ENCODE measurements at regions not wholly inside any gene's neighbourhood (a gene's known extent, or its start where the extent isn't known, plus 50 kb on each side); places are given as distances from the start of the nearest gene placed in this dataset.

GRCh38 chr6:26258212-26258977 lies 106.6 kb upstream of the BTN3A2 start:
- 0 out of 2 replicates have a peak, but pooled peaks have one; percentile 31 for TF ChIP-seq CTCF (conservative IDR thresholded peaks at IDR 0.05; ENCODE audit: low read depth, low read length)
- Histone ChIP-seq H3K9ac (no peak overlapping the region), H3K4me2 (no peak overlapping the region), H3K4me1 (ENCODE audit: low read depth, poor library complexity, severe bottlenecking) (no peaks in the 10 kb centered on the region), H4K20me1 (ENCODE audit: insufficient read depth) (no peaks in the 10 kb centered on the region), H3K4me3 (IDR thresholded peaks at IDR 0.05; ENCODE audit: insufficient read depth, low read depth, low read length) (no peak overlapping the region), H3K27ac (no peak overlapping the region), H3K36me3 (ENCODE audit: insufficient read depth) (no peaks in the 10 kb centered on the region), H3K79me2 (ENCODE audit: insufficient read depth, low read depth) (no peaks in the 10 kb centered on the region), H3K27me3 (ENCODE audit: insufficient read depth, low read depth) (no peaks in the 10 kb centered on the region), H2AFZ (ENCODE audit: low read depth) (no peak overlapping the region)

GRCh38 chr6:26260110-26260637 lies 104.8 kb upstream of the BTN3A2 start:
- Histone ChIP-seq H3K79me2 (ENCODE audit: insufficient read depth, low read depth) (no peaks in the 10 kb centered on the region), H3K4me2 (no peak overlapping the region), H4K20me1 (ENCODE audit: insufficient read depth) (no peaks in the 10 kb centered on the region), H3K4me3 (IDR thresholded peaks at IDR 0.05; ENCODE audit: insufficient read depth, low read depth, low read length) (no peak overlapping the region), H3K9ac (no peak overlapping the region), H3K4me1 (ENCODE audit: low read depth, poor library complexity, severe bottlenecking) (no peaks in the 10 kb centered on the region), H3K27me3 (ENCODE audit: insufficient read depth, low read depth) (no peaks in the 10 kb centered on the region), H3K36me3 (ENCODE audit: insufficient read depth) (no peaks in the 10 kb centered on the region), H3K27ac (no peak overlapping the region), H2AFZ (ENCODE audit: low read depth) (no peak overlapping the region)
- TF ChIP-seq CTCF (conservative IDR thresholded peaks at IDR 0.05; ENCODE audit: low read depth, low read length): no peak

- H3K4me3 ChIP-seq (IDR thresholded peaks at IDR 0.05; ENCODE audit: insufficient read depth, low read depth, low read length): no peak overlapping the region
- no peak for TF ChIP-seq CTCF (conservative IDR thresholded peaks at IDR 0.05; ENCODE audit: low read depth, low read length)
- no peak overlapping the region for H3K9ac ChIP-seq
- no peaks in the 10 kb centered on the region for H3K36me3 ChIP-seq (ENCODE audit: insufficient read depth)
- H3K27me3 ChIP-seq (ENCODE audit: insufficient read depth, low read depth): no peaks in the 10 kb centered on the region
- H3K79me2 ChIP-seq (ENCODE audit: insufficient read depth, low read depth): no peaks in the 10 kb centered on the region
- no peaks in the 10 kb centered on the region for H3K4me1 ChIP-seq (ENCODE audit: low read depth, poor library complexity, severe bottlenecking)
- H3K4me2 ChIP-seq: no peak overlapping the region
- H4K20me1 ChIP-seq (ENCODE audit: insufficient read depth): no peaks in the 10 kb centered on the region
- H2AFZ ChIP-seq (ENCODE audit: low read depth): no peak overlapping the region
- H3K27ac ChIP-seq: no peak overlapping the region
Observed at GRCh38 chr6:26260725-26261490, 104.1 kb upstream of the BTN3A2 start.

- H3K4me2 ChIP-seq: no peak overlapping the region
- H3K36me3 ChIP-seq (ENCODE audit: insufficient read depth): no peaks in the 10 kb centered on the region
- H3K27ac ChIP-seq: no peak overlapping the region
- no peaks in the 10 kb centered on the region for H3K27me3 ChIP-seq (ENCODE audit: insufficient read depth, low read depth)
- peaks cover 6% of the 10 kb centered on the region for H3K4me1 ChIP-seq (ENCODE audit: low read depth, poor library complexity, severe bottlenecking)
- no peak for TF ChIP-seq CTCF (conservative IDR thresholded peaks at IDR 0.05; ENCODE audit: low read depth, low read length)
- H3K79me2 ChIP-seq (ENCODE audit: insufficient read depth, low read depth): peaks cover 7% of the 10 kb centered on the region; the same call in 1 of the 2 replicates
- no peak overlapping the region for H3K4me3 ChIP-seq (IDR thresholded peaks at IDR 0.05; ENCODE audit: insufficient read depth, low read depth, low read length)
- H2AFZ ChIP-seq (ENCODE audit: low read depth): no peak overlapping the region
- no peaks in the 10 kb centered on the region for H4K20me1 ChIP-seq (ENCODE audit: insufficient read depth)
- no peak overlapping the region for H3K9ac ChIP-seq
Observed at GRCh38 chr6:26264547-26264946, 100.5 kb upstream of the BTN3A2 start.
